Body of pancreas (tissue), 4 donors: ENCODE measurements at regions not wholly inside any gene's neighbourhood (a gene's known extent, or its start where the extent isn't known, plus 50 kb on each side); places are given as distances from the start of the nearest gene placed in this dataset.

Source experiments
- ATAC-seq: fragments of 150-250 bp; one replicate; pipeline ENCODE4 v1.9.1; 2016
- DNase-seq, 4 donors: peaks; one replicate each; pipeline ENCODE4 v3.0.0-alpha.2; 2019
- H3K27ac ChIP-seq, 4 donors: fragments of 200-600 bp; sonication (generic); 1 replicate in 3 of 4; 2 replicates in 1 of 4; pipeline versions ENCODE4 v1.5.1 to v1.6.1; 2016 to 2019; ENCODE audit warnings: mild to moderate bottlenecking in 1 of 4, mixed read lengths in 1 of 4, moderate library complexity in 1 of 4
- H3K27me3 ChIP-seq, 2 donors: fragments of 200-600 bp; sonication (generic); one replicate each; pipeline ENCODE4 v1.6.0; 2016; ENCODE audit warnings: mild to moderate bottlenecking in 1 of 2
- H3K36me3 ChIP-seq, 2 donors: fragments of 200-600 bp; sonication (generic); replicated peaks in 1 of 2; 2 replicates each; pipeline ENCODE4 v1.5.1; 2016; ENCODE audit warnings: low read depth in 2 of 2; ENCODE audit not compliant: insufficient read depth in 1 of 2
- H3K4me1 ChIP-seq: fragments of 200-600 bp; sonication (generic); one replicate; pipeline ENCODE4 v1.6.0; 2016
- H3K4me3 ChIP-seq, 2 donors: fragments of 200-600 bp; sonication (generic); 1 replicate in 1 of 2; 2 replicates in 1 of 2; pipeline ENCODE4 v1.5.1; 2016 to 2019
- H3K9me3 ChIP-seq, 3 donors: fragments of 200-600 bp; sonication (generic); 1 replicate in 2 of 3; 2 replicates in 1 of 3; pipeline ENCODE4 v1.5.1; 2016
- CTCF ChIP-seq, 7 experiments: fragments of 450-650 bp in 4 of 7; fragments of 200-600 bp in 3 of 7; sonication (generic) in 3 of 7; IDR thresholded peaks; one replicate each; pipeline ENCODE4 v1.5.1; 2016 to 2019; ENCODE audit warnings: antibody characterized with exemption in 7 of 7
- POLR2A ChIP-seq, 3 donors: fragments of 450-650 bp; IDR thresholded peaks; one replicate each; pipeline ENCODE4 v1.6.1; 2016; ENCODE audit warnings: antibody characterized with exemption in 3 of 3, mild to moderate bottlenecking in 2 of 3
- WGBS, 2 donors: methylation state at CpG; one replicate each; pipeline ENCODE4 v1.1.5; 2017; 5-methylcytosine and 5-hydroxymethylcytosine counted together
- intact Hi-C: fragments of 100-400 bp; cut with DNase I; formaldehyde crosslinking; loops from one replicate; pipeline ENCODE4 v1.15.1; 2023

- ATAC-seq (no peak), DNase-seq (no peak)
- Histone ChIP-seq H3K4me3 (no peak overlapping the region), H3K27ac (no peak overlapping the region), H3K9me3 (no peaks in the 10 kb centered on the region), H3K36me3 (no peaks in the 10 kb centered on the region), H3K4me1 (no peaks in the 10 kb centered on the region), H3K27me3 (no peaks in the 10 kb centered on the region)
- intact Hi-C loops, result no loop called here
- WGBS, 2 donors, result 38 to 52% methylated on average over 1 of the region's 1 CpG
- TF ChIP-seq POLR2A (IDR thresholded peaks at IDR 0.05), result no peak
- TF ChIP-seq CTCF (IDR thresholded peaks at IDR 0.05), result no peak
Measured at GRCh38 chr13:91162589-91162988, 184.9 kb upstream of the MIR17HG start.

GRCh38 chr13:91165758-91166157, 181.7 kb upstream of the MIR17HG start:
- H3K36me3 ChIP-seq, result no peaks in the 10 kb centered on the region
- no peak for DNase-seq
- TF ChIP-seq CTCF (IDR thresholded peaks at IDR 0.05), result no peak
- TF ChIP-seq POLR2A (IDR thresholded peaks at IDR 0.05), result no peak
- H3K9me3 ChIP-seq, result no peaks in the 10 kb centered on the region
- no peaks in the 10 kb centered on the region for H3K4me1 ChIP-seq
- no peaks in the 10 kb centered on the region for H3K27me3 ChIP-seq
- no peak overlapping the region for H3K27ac ChIP-seq
- no peak overlapping the region for H3K4me3 ChIP-seq
- WGBS, 2 donors, result 78 to 88% methylated on average over 3 of the region's 3 CpGs
- intact Hi-C loops, result no loop called here
- ATAC-seq, result no peak

- intact Hi-C loops, result no loop called here
- H3K36me3 ChIP-seq, result no peaks in the 10 kb centered on the region
- no peaks in the 10 kb centered on the region for H3K9me3 ChIP-seq
- 84% methylated on average over 2 of the region's 2 CpGs for WGBS, 2 donors
- no peaks in the 10 kb centered on the region for H3K27me3 ChIP-seq
- no peak overlapping the region for H3K4me3 ChIP-seq
- no peak for TF ChIP-seq CTCF (IDR thresholded peaks at IDR 0.05)
- TF ChIP-seq POLR2A (IDR thresholded peaks at IDR 0.05), result no peak
- no peaks in the 10 kb centered on the region for H3K4me1 ChIP-seq
- ATAC-seq (no peak), DNase-seq (no peak)
- H3K27ac ChIP-seq, result no peak overlapping the region
Measured at GRCh38 chr13:91166714-91167511, 180.6 kb upstream of the MIR17HG start.

GRCh38 chr13:91167706-91168385, 179.6 kb upstream of the MIR17HG start:
- ATAC-seq (no peak), DNase-seq (no peak)
- intact Hi-C loops, result no loop called here
- Histone ChIP-seq H3K9me3 (no peaks in the 10 kb centered on the region), H3K27ac (no peak overlapping the region), H3K36me3 (no peaks in the 10 kb centered on the region), H3K27me3 (no peaks in the 10 kb centered on the region), H3K4me3 (no peak overlapping the region), H3K4me1 (no peaks in the 10 kb centered on the region)
- WGBS, 2 donors, result 69 to 84% methylated on average over 4 of the region's 4 CpGs
- TF ChIP-seq POLR2A (IDR thresholded peaks at IDR 0.05) (no peak), CTCF (IDR thresholded peaks at IDR 0.05) (no peak)

- no peaks in the 10 kb centered on the region for H3K36me3 ChIP-seq
- intact Hi-C loops, result no loop called here
- H3K9me3 ChIP-seq, result no peaks in the 10 kb centered on the region
- no peaks in the 10 kb centered on the region for H3K4me1 ChIP-seq
- TF ChIP-seq POLR2A (IDR thresholded peaks at IDR 0.05) (no peak), CTCF (IDR thresholded peaks at IDR 0.05) (no peak)
- no peak for DNase-seq
- no peak overlapping the region for H3K4me3 ChIP-seq
- no peaks in the 10 kb centered on the region for H3K27me3 ChIP-seq
- no peak overlapping the region for H3K27ac ChIP-seq
- no peak for ATAC-seq
- 43 to 46% methylated on average over 4 of the region's 4 CpGs for WGBS, 2 donors
Measured at GRCh38 chr13:91168386-91168711, 179.1 kb upstream of the MIR17HG start.
